NCI-H2081 (cell line): ENCODE measurements at regions not wholly inside any gene's neighbourhood (a gene's known extent, or its start where the extent isn't known, plus 50 kb on each side); places are given as distances from the start of the nearest gene placed in this dataset.
A peak's percentile ranks its signal among the peaks of the same experiment; 100 is the strongest.
"Not testable (repeated sequence)": the region's sequence is repeated elsewhere in the genome, so short reads cannot be mapped to it uniquely, and the experiment has no call there.

Experiments used
- DNase-seq, 2 experiments: peaks; one replicate each; lab custom pipeline; 2025; lab: John Stamatoyannopoulos, UW

DNA sequence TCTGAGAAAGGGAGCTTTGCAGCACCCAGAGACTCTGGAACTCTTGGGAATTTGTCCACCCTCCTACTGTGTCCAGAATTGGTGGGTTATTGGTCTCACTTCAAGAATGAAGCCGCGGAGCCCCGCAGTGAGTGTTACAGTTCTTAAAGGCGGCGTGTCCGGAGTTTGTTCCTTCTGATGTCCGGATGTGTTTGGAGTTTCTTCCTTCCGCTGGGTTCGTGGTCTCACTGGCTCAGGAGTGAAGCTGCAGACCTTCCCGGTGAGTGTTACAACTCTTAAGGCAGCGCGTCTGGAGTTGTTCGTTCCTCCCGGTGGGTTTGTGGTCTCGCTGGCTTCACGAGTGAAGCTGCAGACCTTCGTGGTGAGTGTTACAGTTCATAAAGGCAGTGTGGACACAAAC is 824.7 kb downstream of the LRRTM4 start:
- not testable (repeated sequence) for DNase-seq

- peak in 1 of 2 experiments; percentile 44 for DNase-seq
Observed at GRCh38 chr2:76692908-76693307, 829.3 kb downstream of the LRRTM4 start.

DNA sequence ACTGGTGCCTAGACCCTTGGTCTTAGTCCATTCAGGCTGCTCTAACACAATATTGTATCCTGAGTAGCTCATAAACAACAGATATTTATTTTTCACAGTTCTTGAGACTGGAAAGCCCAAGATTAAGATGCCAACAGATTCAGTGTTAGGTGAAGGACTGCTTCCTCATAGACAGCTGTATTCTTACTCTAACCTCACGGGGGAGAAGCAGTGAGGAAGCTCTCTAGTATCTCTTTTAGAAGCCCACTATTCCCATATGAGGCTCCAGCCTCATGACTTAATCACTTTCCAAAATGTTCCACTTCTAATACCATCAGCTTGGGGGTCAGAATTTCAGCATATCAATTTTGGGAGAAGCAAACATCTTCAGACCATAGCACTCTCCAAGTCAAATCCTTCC is 833.4 kb downstream of the LRRTM4 start:
- no peak for DNase-seq

GRCh38 chr2:76687923-76688322 is 834.3 kb downstream of the LRRTM4 start:
- no peak for DNase-seq

DNA sequence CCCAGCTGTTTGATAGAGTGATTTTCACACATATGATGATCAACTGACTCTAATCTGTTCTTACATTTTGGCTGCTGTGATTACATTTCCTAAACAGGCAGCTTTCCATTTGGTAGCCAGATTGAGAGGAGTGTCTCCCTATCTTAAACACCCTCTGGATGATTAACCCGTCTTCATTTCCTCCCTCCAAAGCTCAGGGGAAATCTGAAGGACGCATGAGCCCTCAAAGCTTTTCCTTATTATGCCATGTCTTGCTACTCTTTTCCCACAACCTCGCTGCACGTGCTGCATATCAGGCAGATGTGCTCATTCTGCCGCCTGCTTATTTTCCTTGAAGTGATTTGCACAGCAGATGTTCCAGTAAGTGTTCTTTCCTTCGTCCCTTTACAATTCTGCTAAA is 837.4 kb downstream of the LRRTM4 start:
- DNase-seq, result no peak

GRCh38 chr2:76679025-76679396 is 843.2 kb downstream of the LRRTM4 start:
- DNase-seq, result no peak

DNA sequence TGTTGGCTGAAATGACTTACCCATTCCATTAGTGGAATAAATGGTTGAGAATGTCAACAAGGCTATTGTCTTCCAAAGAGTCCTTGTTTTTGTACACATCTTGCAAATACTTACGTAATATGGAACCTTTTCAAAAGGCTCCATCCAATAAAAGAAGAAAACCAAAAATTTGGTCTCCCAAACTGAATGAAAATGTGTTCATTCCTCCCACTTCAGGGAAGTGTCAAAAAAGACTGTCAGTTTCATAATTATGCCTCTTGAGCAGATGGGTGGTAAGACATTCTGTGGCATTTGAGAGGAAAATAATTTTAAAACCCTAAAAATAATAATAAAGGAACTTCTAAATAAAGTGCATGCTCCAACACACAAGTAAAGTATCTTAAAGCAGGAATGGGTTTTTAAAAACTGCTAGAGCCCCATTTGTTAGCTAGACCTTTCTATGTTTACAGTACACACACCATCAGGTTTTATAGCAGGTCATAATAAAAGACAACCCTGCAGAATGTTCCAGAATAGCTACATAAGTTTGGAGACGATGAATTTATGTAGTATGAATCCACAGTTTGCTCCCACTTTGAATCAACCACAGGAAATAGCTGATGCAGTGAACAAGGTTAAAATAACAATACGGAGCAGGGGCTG is 843.7 kb downstream of the LRRTM4 start:
- DNase-seq, result no peak

- no peak for DNase-seq
Observed at GRCh38 chr2:76675212-76675611, 847.0 kb downstream of the LRRTM4 start.

DNA sequence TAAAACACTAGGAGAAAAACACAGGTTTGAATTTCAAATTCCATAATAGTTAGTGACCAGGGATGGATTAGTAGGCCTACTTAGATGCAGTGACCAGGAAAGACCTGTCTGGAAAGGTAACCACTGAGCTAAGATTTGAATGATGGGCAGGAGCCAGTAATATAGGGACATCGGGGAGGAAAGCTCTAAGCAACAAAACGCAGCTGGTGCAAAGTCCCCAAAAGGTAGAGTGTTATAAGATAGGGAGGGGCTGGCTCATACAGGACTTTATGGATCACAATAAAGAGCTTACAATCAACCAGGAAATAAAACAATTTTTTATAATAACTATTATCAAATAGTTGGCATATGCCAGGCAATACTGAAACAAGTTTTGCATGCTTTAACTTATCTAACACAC is 849.4 kb downstream of the LRRTM4 start:
- no peak for DNase-seq

DNA sequence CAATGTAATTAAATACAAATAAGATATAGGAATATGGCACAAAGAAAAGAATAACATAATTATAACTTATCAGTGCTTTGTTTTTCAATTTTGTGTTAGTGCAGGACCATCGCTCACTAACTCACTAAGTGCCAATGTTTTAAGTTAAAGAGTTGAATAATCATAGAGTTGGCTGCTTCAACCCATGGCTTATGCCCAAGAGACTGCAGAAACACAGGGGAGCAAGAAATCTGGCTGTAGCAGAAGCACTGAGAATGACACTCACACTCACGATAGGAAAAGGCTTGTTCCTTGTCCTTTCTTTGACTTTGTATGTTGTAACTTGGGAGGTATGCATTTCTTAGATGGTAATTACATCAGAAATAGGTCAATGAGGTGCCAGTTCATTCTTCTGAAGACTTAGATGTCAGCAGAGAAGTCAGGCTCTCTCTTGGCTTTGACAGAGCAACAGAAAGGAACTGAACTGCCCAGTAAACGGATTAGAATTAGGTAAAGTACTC is 852.2 kb downstream of the LRRTM4 start:
- no peak for DNase-seq

GRCh38 chr2:76668279-76668678 is 853.9 kb downstream of the LRRTM4 start:
- no peak for DNase-seq

DNA sequence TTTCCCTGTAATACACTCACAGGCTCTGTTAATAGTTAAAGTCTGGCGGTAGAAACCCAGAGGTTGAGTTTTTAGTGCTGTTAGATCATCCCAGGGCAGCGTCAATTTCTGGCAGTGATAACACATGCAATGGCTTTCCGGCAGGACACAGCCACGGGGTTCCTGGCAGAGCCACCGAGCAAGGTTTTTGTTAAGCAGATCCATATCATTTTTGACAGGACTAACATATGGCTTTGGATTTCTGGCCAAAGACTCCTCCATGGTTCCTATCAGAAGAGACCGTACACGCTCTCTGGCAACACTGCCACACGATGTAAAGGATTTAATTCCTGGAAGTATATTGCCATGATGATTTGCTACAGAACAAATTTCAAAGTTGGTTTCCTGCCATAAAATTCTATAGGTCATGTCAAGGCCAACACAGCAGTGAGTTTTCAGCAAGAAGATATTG is 854.3 kb downstream of the LRRTM4 start:
- DNase-seq, result peak in 1 of 2 experiments; percentile 3

DNA sequence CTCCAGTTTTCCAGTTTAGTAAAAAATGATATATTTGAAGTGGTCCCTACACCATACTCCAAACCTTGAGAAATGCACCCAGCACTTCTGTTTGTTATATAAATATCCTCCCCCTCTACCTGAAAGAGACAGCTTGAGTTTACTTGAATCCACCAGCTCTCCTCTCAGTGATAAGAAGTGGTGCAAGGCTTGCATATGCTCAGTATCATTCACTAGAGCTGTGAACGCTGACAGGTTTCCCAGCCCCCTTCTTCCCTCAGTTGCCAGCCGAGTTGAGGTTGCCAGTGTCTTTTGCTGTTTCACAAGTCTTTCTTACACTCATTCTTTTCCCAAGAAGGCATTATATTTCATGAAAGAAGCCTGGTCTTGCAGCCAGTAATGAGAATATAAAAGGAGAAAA is 880.0 kb downstream of the LRRTM4 start:
- DNase-seq, result no peak

DNA sequence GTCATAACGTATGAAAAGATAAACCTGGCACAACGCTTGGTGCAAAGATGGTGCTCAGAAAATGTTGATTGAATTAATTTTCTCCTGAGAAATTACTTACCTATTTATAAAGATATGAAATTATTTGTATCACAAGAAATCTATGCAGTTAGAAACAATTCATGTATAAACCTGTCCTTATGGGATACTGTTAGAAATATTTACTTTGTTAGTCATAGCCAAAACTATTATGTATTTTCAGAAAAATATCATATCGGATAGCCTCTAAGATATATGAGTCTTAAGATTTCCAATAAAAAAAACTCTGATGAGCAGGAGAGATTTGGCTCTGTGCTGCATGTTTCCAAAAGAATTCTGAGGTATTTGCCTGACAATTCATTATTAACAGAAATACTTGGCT is 880.7 kb downstream of the LRRTM4 start:
- DNase-seq, result no peak

- no peak for DNase-seq
Observed at GRCh38 chr2:76640905-76641304, 881.3 kb downstream of the LRRTM4 start.

- peak in 1 of 2 experiments; percentile 35 for DNase-seq
Observed at GRCh38 chr2:76639171-76639680, 883.0 kb downstream of the LRRTM4 start.

DNA sequence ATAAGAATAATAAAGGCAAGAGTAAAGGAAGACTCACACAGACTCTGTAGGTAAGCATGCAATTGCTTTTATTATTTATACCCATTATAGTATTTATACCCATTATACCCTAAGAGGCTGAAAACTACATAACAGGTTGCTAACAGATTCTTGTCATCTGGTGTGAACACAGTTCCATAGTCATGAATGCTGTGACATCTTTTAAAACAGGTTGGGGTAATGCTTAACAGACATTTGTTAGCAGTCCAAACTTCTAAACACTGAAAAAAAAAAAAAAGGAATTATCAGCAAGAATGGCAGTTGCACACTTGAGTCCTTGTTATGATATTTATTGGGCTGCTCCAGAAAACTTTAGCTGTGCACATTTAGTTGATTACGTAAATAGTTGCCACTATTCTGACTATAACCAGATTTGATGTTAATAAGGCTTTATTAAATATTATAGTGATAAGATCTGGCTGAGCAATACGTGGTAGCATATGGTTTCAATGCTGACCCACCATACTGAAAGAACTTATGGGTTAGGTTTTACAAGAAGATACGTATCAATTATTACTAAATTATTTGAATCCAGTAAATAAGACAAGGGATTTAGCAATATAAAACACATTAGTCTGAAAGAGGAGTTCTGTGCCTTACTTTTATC is 888.8 kb downstream of the LRRTM4 start:
- peak in 1 of 2 experiments; percentile 43 for DNase-seq

DNA sequence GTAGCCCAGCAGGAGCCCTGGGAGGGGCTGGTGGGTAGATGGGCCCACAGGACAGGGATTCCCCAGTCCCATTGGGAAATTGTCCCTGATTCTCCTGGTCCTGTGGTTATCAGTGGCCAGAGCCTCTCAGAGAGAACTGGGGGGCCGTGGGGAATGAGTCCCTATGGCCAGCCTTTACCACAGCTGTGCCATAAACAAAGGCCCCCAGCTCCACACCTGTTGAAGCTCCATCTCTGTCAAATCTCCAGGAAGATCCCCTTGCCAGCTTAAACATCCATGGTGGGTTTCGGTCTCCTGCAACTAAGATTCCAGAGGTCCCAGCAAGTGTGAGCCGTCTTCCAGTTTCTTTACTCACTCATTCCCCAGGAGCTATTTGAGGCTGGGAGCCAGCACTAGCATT is 897.1 kb downstream of the LRRTM4 start:
- no peak for DNase-seq

DNA sequence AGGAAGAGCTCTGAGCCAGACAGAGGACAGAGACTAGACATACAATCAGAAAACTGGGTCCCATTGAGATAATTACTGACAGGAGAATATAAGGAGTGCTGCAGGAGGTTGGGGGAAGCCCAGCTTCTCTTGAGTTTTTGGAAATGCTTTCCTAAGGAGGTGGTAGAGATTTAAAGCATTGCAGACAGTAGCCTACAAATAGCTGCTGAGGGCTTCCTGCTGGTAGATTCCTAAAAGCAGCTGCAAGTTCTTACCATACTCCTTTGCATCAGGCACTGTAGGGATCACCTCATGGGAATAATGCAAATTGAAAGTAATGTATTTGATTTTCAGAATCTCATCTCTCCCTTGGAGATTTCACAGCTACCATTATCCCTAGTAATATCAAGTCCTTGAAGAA is 902.6 kb upstream of the GCFC2 start:
- no peak for DNase-seq

- no peak for DNase-seq
Observed at GRCh38 chr2:76612764-76613163, 902.0 kb upstream of the GCFC2 start.

- no peak for DNase-seq
Observed at GRCh38 chr2:76610451-76610850, 899.7 kb upstream of the GCFC2 start.

GRCh38 chr2:76599732-76600368 is 889.1 kb upstream of the GCFC2 start:
- DNase-seq, result peak; percentile 83 to 89

DNA sequence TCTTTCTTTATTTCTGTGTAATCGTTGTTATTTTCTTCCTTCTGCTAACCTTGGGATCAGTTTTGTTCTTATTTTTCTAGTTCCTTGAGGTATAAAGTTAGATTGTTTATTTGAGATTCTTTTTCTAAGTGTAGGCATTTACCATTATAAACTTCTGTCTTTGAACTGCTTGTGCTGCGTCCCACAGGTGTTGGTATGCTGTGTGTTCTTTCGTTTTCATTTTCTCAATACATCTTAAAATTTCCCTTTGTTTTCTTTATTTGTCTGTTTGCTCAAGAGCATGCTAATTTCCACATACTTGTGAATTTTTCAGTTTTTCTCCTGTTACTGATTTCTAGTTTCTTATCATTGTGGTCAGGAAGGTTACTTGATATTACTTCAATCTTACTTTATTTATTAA is 873.8 kb upstream of the GCFC2 start:
- no peak for DNase-seq
